ENCODE measurements at regions not wholly inside any gene's neighbourhood (a gene's known extent, or its start where the extent isn't known, plus 50 kb on each side); places are given as distances from the start of the nearest gene placed in this dataset.

- TF ChIP-seq MYC (IDR thresholded peaks at IDR 0.05; ENCODE audit: low read depth, low read length) (no peak), CTCF (IDR thresholded peaks at IDR 0.05; ENCODE audit: low read depth, low read length) (no peak), POLR2A (IDR thresholded peaks at IDR 0.05; ENCODE audit: extremely low read depth, insufficient read length) (no peak), MAX (IDR thresholded peaks at IDR 0.05; ENCODE audit: low read depth, low read length) (no peak)
Observed at GRCh38 chr16:54538276-54538675, 251.7 kb upstream of the IRX3 start.
